ENCODE measurements at regions not wholly inside any gene's neighbourhood (a gene's known extent, or its start where the extent isn't known, plus 50 kb on each side); places are given as distances from the start of the nearest gene placed in this dataset.

GRCh38 chr7:136049818-136050461 lies 72.8 kb upstream of the MTPN start:
- POLR2A ChIA-PET: no interaction called here
- FAIRE-seq: no peak
- 8% methylated on average over 6 of the region's 6 CpGs for WGBS (ENCODE audit: missing lambda C conversion rate)

GRCh38 chr7:136049117-136049516 lies 72.0 kb upstream of the MTPN start:
- WGBS (ENCODE audit: missing lambda C conversion rate): 23% methylated on average over 7 of the region's 7 CpGs
- FAIRE-seq (no peak), ATAC-seq (no peak), DNase-seq (ENCODE audit: low read depth in 1 of 2, low spot score in 1 of 2) (no peak)
- ChIA-PET POLR2A (no interaction called here), CTCF (interaction anchor here (0.6 kb wide), 1 partner anchor 77 kb away, joined by 3 read pairs; no protein-coding TSS in a partner anchor)
- Histone ChIP-seq H3K9me3 (no peaks in the 10 kb centered on the region), H3K4me2 (no peak overlapping the region), H3K27ac (no peak overlapping the region), H3K4me3 (no peak overlapping the region), H3K4me1 (no peaks in the 10 kb centered on the region)
- no peak for TF ChIP-seq ESRRA (IDR thresholded peaks at IDR 0.05; ENCODE audit: borderline replicate concordance, low read length)
- TF ChIP-seq EHMT2 (IDR thresholded peaks at IDR 0.05; ENCODE audit: low read depth): no peak
- TF ChIP-seq E2F6 (IDR thresholded peaks at IDR 0.05; ENCODE audit: borderline replicate concordance, low read depth): no peak
- TF ChIP-seq EHF (CRISPR knock-in tag; IDR thresholded peaks at IDR 0.05): no peak
- no peak for TF ChIP-seq EP300 (IDR thresholded peaks at IDR 0.05)
- TF ChIP-seq MAFK (IDR thresholded peaks at IDR 0.05; ENCODE audit: partially characterized antibody): no peak
- no peak for TF ChIP-seq TP53 (CRISPR knock-in tag; IDR thresholded peaks at IDR 0.05)

More at GRCh38 chr7:136049818-136050461, 72.8 kb upstream of the MTPN start:
- Histone ChIP-seq H3K9me3 (no peaks in the 10 kb centered on the region), H3K27ac (no peak overlapping the region), H3K4me1 (no peaks in the 10 kb centered on the region), H3K4me3 (no peak overlapping the region), H3K4me2 (no peak overlapping the region)
- no peak for ATAC-seq
- CTCF ChIA-PET: interaction anchor here (0.6 kb wide), 1 partner anchor 78 kb away, joined by 3 read pairs; no protein-coding TSS in a partner anchor
- TF ChIP-seq HOXA7 (CRISPR knock-in tag; IDR thresholded peaks at IDR 0.05) (no peak), FOSB (CRISPR knock-in tag; IDR thresholded peaks at IDR 0.05) (no peak), CBX8 (IDR thresholded peaks at IDR 0.05) (no peak), EP300 (IDR thresholded peaks at IDR 0.05) (no peak), JUN (IDR thresholded peaks at IDR 0.05) (no peak), FOSL2 (IDR thresholded peaks at IDR 0.05) (no peak), FOSL2 (CRISPR knock-in tag; IDR thresholded peaks at IDR 0.05) (no peak), E2F6 (IDR thresholded peaks at IDR 0.05; ENCODE audit: borderline replicate concordance, low read depth) (no peak), ZFP36 (IDR thresholded peaks at IDR 0.05; ENCODE audit: borderline replicate concordance, partially characterized antibody) (no peak), MAX (IDR thresholded peaks at IDR 0.05) (no peak), USF2 (IDR thresholded peaks at IDR 0.05) (no peak), HOXB13 (CRISPR knock-in tag; IDR thresholded peaks at IDR 0.05; ENCODE audit: low read depth) (no peak), ELK1 (IDR thresholded peaks at IDR 0.05; ENCODE audit: low read depth, low read length) (no peak)
- DNase-seq (ENCODE audit: low read depth in 1 of 2, low spot score in 1 of 2): no peak

GRCh38 chr7:136046548-136046947 lies 69.4 kb upstream of the MTPN start:
- no peak for ATAC-seq
- Histone ChIP-seq H3K27ac (no peak overlapping the region), H3K4me1 (no peaks in the 10 kb centered on the region), H3K9me3 (no peaks in the 10 kb centered on the region), H3K4me3 (no peak overlapping the region), H3K4me2 (no peak overlapping the region)
- ChIA-PET POLR2A (no interaction called here), CTCF (no interaction called here)
- no peak for FAIRE-seq
- WGBS (ENCODE audit: missing lambda C conversion rate): 2% methylated on average over 2 of the region's 2 CpGs
- no peak for DNase-seq (ENCODE audit: low read depth in 1 of 2, low spot score in 1 of 2)
- no peak for TF ChIP-seq HDAC2 (IDR thresholded peaks at IDR 0.05)
- no peak for TF ChIP-seq EHMT2 (IDR thresholded peaks at IDR 0.05; ENCODE audit: low read depth)
- TF ChIP-seq CBX2 (IDR thresholded peaks at IDR 0.05; ENCODE audit: borderline replicate concordance, low read depth): no peak
- no peak for TF ChIP-seq KDM1A (IDR thresholded peaks at IDR 0.05; ENCODE audit: low read depth)
- no peak for TF ChIP-seq ZFP36 (IDR thresholded peaks at IDR 0.05; ENCODE audit: borderline replicate concordance, partially characterized antibody)
- TF ChIP-seq HEYL (CRISPR knock-in tag; IDR thresholded peaks at IDR 0.05): no peak
- no peak for TF ChIP-seq HOXB13 (CRISPR knock-in tag; IDR thresholded peaks at IDR 0.05; ENCODE audit: low read depth)
- TF ChIP-seq MAZ (IDR thresholded peaks at IDR 0.05; ENCODE audit: borderline replicate concordance, low read depth, low read length): no peak
- no peak for TF ChIP-seq BCL3 (IDR thresholded peaks at IDR 0.05)
- TF ChIP-seq ELK1 (IDR thresholded peaks at IDR 0.05; ENCODE audit: low read depth, low read length): no peak
- TF ChIP-seq RNF2 (IDR thresholded peaks at IDR 0.05; ENCODE audit: borderline replicate concordance, low read depth): no peak
- no peak for TF ChIP-seq POLR2A (IDR thresholded peaks at IDR 0.05; ENCODE audit: low read length)
- TF ChIP-seq KDM5A (IDR thresholded peaks at IDR 0.05): no peak
- no peak for TF ChIP-seq CEBPB (IDR thresholded peaks at IDR 0.05)
